Tibial nerve (tissue), 4 donors: ENCODE measurements at regions not wholly inside any gene's neighbourhood (a gene's known extent, or its start where the extent isn't known, plus 50 kb on each side); places are given as distances from the start of the nearest gene placed in this dataset.

Experiments
- DNase-seq, 2 donors: peaks; one replicate each; pipeline ENCODE4 v3.0.0-alpha.2; 2019; ENCODE audit warnings: low spot score in 2 of 2
- H3K27ac ChIP-seq, 4 donors: fragments of 200-600 bp; sonication (generic) in 3 of 4; one replicate each; pipeline ENCODE4 v1.5.1; 2017 to 2019; ENCODE audit warnings: mild to moderate bottlenecking in 1 of 4
- H3K27me3 ChIP-seq, 2 donors: fragments of 200-600 bp; sonication (generic) in 1 of 2; one replicate each; pipeline versions ENCODE4 v1.5.1 to v1.6.0; 2017 to 2019
- H3K36me3 ChIP-seq, 3 donors: fragments of 200-600 bp; sonication (generic); one replicate each; pipeline ENCODE4 v1.5.1; 2018 to 2019
- H3K4me1 ChIP-seq, 4 donors: fragments of 200-600 bp; sonication (generic) in 3 of 4; one replicate each; pipeline ENCODE4 v1.5.1; 2017 to 2019
- H3K4me3 ChIP-seq, 4 donors: fragments of 200-600 bp; sonication (generic) in 3 of 4; one replicate each; pipeline ENCODE4 v1.5.1; 2017 to 2019; ENCODE audit warnings: mild to moderate bottlenecking in 1 of 4, moderate library complexity in 1 of 4
- H3K9me3 ChIP-seq, 4 donors: fragments of 200-600 bp; sonication (generic) in 3 of 4; one replicate each; pipeline ENCODE4 v1.5.1; 2017 to 2019
- CTCF ChIP-seq, 5 experiments: fragments of 200-600 bp in 3 of 5; fragments of 450-650 bp in 2 of 5; sonication (generic) in 3 of 5; IDR thresholded peaks; one replicate each; pipeline ENCODE4 v1.5.1; 2016 to 2019; ENCODE audit warnings: antibody characterized with exemption in 5 of 5, mild to moderate bottlenecking in 3 of 5, moderate library complexity in 2 of 5
- EP300 ChIP-seq, 2 donors: sonication (generic); formaldehyde crosslinking; IDR thresholded peaks; one replicate each; pipeline ENCODE4 v1.6.1; 2017; ENCODE audit warnings: antibody characterized with exemption in 2 of 2, mild to moderate bottlenecking in 1 of 2
- POLR2A ChIP-seq, 2 donors: fragments of 450-650 bp; IDR thresholded peaks; one replicate each; pipeline ENCODE4 v1.6.1; 2017; ENCODE audit warnings: antibody characterized with exemption in 2 of 2, mild to moderate bottlenecking in 2 of 2, moderate library complexity in 2 of 2
- WGBS, 2 donors: methylation state at CpG; one replicate each; pipeline ENCODE4 v1.1.5; 2018; 5-methylcytosine and 5-hydroxymethylcytosine counted together

DNA sequence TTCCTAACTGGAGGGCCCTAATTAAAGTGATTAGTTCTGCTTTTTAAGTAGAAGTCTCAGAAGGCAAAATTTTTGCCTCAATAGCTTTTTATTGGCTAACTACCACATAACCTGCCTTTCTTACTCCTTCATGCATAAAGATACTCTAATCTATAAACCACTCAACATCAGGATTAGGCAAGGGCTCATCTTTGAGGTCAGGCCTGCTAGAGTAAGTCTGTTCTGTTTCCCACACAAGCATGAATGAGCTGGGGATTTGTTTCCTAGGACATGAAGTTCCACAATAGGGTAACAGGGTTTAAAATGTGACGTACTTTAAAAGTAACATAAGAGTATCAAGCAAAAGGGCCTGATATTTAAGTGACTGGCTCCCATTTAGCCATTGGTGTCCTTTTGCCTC lies 522.7 kb upstream of the TYRP1 start:
- no peaks in the 10 kb centered on the region for H3K36me3 ChIP-seq
- H3K4me3 ChIP-seq: no peak overlapping the region
- 89 to 94% methylated on average over 1 of the region's 1 CpG for WGBS, 2 donors
- TF ChIP-seq EP300 (IDR thresholded peaks at IDR 0.05) (no peak), CTCF (IDR thresholded peaks at IDR 0.05) (no peak), POLR2A (IDR thresholded peaks at IDR 0.05) (no peak)
- no peak overlapping the region for H3K27ac ChIP-seq
- H3K9me3 ChIP-seq: no peaks in the 10 kb centered on the region
- no peaks in the 10 kb centered on the region for H3K27me3 ChIP-seq
- H3K4me1 ChIP-seq: no peaks in the 10 kb centered on the region
- DNase-seq: no peak

DNA sequence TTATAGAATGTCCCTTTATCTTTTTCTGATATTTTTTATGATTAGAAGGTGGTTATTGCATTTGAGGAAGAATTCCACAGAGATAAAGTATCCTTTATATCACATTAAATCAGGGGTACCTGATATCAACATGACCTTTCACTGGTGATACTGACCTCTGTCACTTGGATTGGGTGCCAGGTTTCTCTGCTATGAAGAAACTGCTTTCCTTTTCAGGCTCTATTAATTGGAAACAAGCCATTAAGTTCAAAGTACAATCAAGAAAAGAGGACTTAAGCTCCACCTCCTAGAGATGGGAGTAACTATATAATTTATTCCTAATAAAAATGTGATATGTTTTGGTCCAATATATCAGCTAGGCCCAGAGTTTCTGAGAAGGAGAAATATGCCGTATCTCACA lies 514.6 kb upstream of the TYRP1 start:
- WGBS, 2 donors: 86 to 91% methylated on average over 1 of the region's 1 CpG
- H3K27me3 ChIP-seq: no peaks in the 10 kb centered on the region
- TF ChIP-seq POLR2A (IDR thresholded peaks at IDR 0.05): no peak
- no peak for TF ChIP-seq EP300 (IDR thresholded peaks at IDR 0.05)
- no peak for TF ChIP-seq CTCF (IDR thresholded peaks at IDR 0.05)
- DNase-seq: no peak
- no peak overlapping the region for H3K27ac ChIP-seq
- H3K4me3 ChIP-seq: no peak overlapping the region
- no peaks in the 10 kb centered on the region for H3K4me1 ChIP-seq
- no peaks in the 10 kb centered on the region for H3K36me3 ChIP-seq
- no peaks in the 10 kb centered on the region for H3K9me3 ChIP-seq

DNA sequence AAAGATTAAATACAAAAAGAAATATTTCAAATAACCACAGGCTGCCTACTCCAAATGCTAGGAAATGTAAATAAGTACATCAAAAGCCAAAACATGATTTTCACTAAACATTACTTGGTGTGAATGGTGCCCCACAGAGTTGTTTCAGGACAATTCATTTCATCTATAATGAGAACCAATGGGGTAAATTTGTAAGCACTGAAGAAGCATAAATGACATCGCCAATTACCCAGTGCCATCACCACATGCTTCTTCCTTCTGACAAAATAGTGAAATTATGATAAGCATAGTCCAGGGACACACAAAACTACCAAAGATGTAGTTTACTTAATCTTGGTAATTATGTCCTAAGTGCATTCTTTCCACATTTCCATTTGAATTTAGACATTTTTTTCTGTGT lies 510.4 kb upstream of the TYRP1 start:
- Histone ChIP-seq H3K4me1 (no peaks in the 10 kb centered on the region), H3K4me3 (no peak overlapping the region), H3K27me3 (no peaks in the 10 kb centered on the region), H3K9me3 (no peaks in the 10 kb centered on the region), H3K27ac (no peak overlapping the region), H3K36me3 (no peaks in the 10 kb centered on the region)
- no peak for DNase-seq
- TF ChIP-seq CTCF (IDR thresholded peaks at IDR 0.05) (no peak), POLR2A (IDR thresholded peaks at IDR 0.05) (no peak), EP300 (IDR thresholded peaks at IDR 0.05) (no peak)
- 86 to 100% methylated on average over 1 of the region's 1 CpG for WGBS, 2 donors

- Histone ChIP-seq H3K4me3 (no peak overlapping the region), H3K36me3 (no peaks in the 10 kb centered on the region), H3K9me3 (no peaks in the 10 kb centered on the region), H3K4me1 (no peaks in the 10 kb centered on the region), H3K27ac (no peak overlapping the region), H3K27me3 (no peaks in the 10 kb centered on the region)
- no peak for TF ChIP-seq EP300 (IDR thresholded peaks at IDR 0.05)
- TF ChIP-seq CTCF (IDR thresholded peaks at IDR 0.05): no peak
- no peak for TF ChIP-seq POLR2A (IDR thresholded peaks at IDR 0.05)
- DNase-seq: no peak
- WGBS, 2 donors: 67 to 71% methylated on average over 3 of the region's 3 CpGs
These were observed 509.9 kb upstream of the TYRP1 start for GRCh38 chr9:12183321-12183720.

- Histone ChIP-seq H3K27ac (no peak overlapping the region), H3K36me3 (no peaks in the 10 kb centered on the region), H3K4me3 (no peak overlapping the region), H3K27me3 (no peaks in the 10 kb centered on the region), H3K9me3 (no peaks in the 10 kb centered on the region), H3K4me1 (no peaks in the 10 kb centered on the region)
- DNase-seq: no peak
- WGBS, 2 donors: 55 to 64% methylated on average over 6 of the region's 6 CpGs
- no peak for TF ChIP-seq EP300 (IDR thresholded peaks at IDR 0.05)
- TF ChIP-seq POLR2A (IDR thresholded peaks at IDR 0.05): no peak
- no peak for TF ChIP-seq CTCF (IDR thresholded peaks at IDR 0.05)
These were observed 507.3 kb upstream of the TYRP1 start for GRCh38 chr9:12185856-12186255.
